ENCODE measurements at regions not wholly inside any gene's neighbourhood (a gene's known extent, or its start where the extent isn't known, plus 50 kb on each side); places are given as distances from the start of the nearest gene placed in this dataset.

GRCh38 chr6:71126506-71126905 is 162.1 kb upstream of the OGFRL1 start:
- peak; percentile 50 for DNase-seq

- peak; percentile 15 for DNase-seq
Observed at GRCh38 chr6:71127374-71127773, 161.2 kb upstream of the OGFRL1 start.

GRCh38 chr6:71130277-71130676 is 158.3 kb upstream of the OGFRL1 start:
- DNase-seq, result no peak

- no peak for DNase-seq
Observed at GRCh38 chr6:71134929-71135642, 153.5 kb upstream of the OGFRL1 start.

- no peak for DNase-seq
Observed at GRCh38 chr6:71137973-71138372, 150.6 kb upstream of the OGFRL1 start.

- DNase-seq, result no peak
Observed at GRCh38 chr6:71138376-71138775, 150.2 kb upstream of the OGFRL1 start.

GRCh38 chr6:71139249-71139648 is 149.4 kb upstream of the OGFRL1 start:
- no peak for DNase-seq

- no peak for DNase-seq
Observed at GRCh38 chr6:71153755-71154325, 134.8 kb upstream of the OGFRL1 start.

GRCh38 chr6:71157345-71157744 is 131.3 kb upstream of the OGFRL1 start:
- DNase-seq, result no peak

- DNase-seq, result no peak
Observed at GRCh38 chr6:71164890-71165289, 123.7 kb upstream of the OGFRL1 start.

- DNase-seq, result no peak
Observed at GRCh38 chr6:71168233-71168765, 120.3 kb upstream of the OGFRL1 start.

- no peak for DNase-seq
Observed at GRCh38 chr6:71171497-71172070, 117.0 kb upstream of the OGFRL1 start.

- DNase-seq, result no peak
Observed at GRCh38 chr6:71179249-71179885, 109.2 kb upstream of the OGFRL1 start.

GRCh38 chr6:71181565-71181964 is 107.0 kb upstream of the OGFRL1 start:
- no peak for DNase-seq

- DNase-seq, result no peak
Observed at GRCh38 chr6:71187141-71187540, 101.5 kb upstream of the OGFRL1 start.

- peak; percentile 10 for DNase-seq
Observed at GRCh38 chr6:71190809-71191208, 97.8 kb upstream of the OGFRL1 start.

- no peak for DNase-seq
Observed at GRCh38 chr6:71194724-71195123, 93.9 kb upstream of the OGFRL1 start.

- no peak for DNase-seq
Observed at GRCh38 chr6:71197267-71197666, 91.3 kb upstream of the OGFRL1 start.

- DNase-seq, result peak; percentile 63
Observed at GRCh38 chr6:71197780-71198179, 90.8 kb upstream of the OGFRL1 start.

GRCh38 chr6:71198908-71199307 is 89.7 kb upstream of the OGFRL1 start:
- DNase-seq, result no peak

GRCh38 chr6:71199736-71200135 is 88.9 kb upstream of the OGFRL1 start:
- no peak for DNase-seq

GRCh38 chr6:71203206-71203605 is 85.4 kb upstream of the OGFRL1 start:
- no peak for DNase-seq

GRCh38 chr6:71204741-71205140 is 83.9 kb upstream of the OGFRL1 start:
- no peak for DNase-seq
